Stimulated activated memory B cell treated with anti-CD40 and anti-IgM and Interleukin-4, amounts not matched to agents 10 μg/mL and 1 μg/mL and 100 μg/mL, for 72 hours (primary cell): ENCODE measurements at regions not wholly inside any gene's neighbourhood (a gene's known extent, or its start where the extent isn't known, plus 50 kb on each side); places are given as distances from the start of the nearest gene placed in this dataset.
"Not testable (repeated sequence)": the region's sequence is repeated elsewhere in the genome, so short reads cannot be mapped to it uniquely, and the experiment has no call there.

Experiments
- ATAC-seq: fragments of 150-1000 bp; cut with Tn5 transposase; 2 replicates; pipeline ENCODE4 v1.10.0; 2021
- H3K27ac Mint-ChIP-seq: one replicate; pipeline ENCODE4 v1.8.0; 2022; ENCODE audit warnings: mild to moderate bottlenecking, mixed read lengths
- H3K27me3 Mint-ChIP-seq: one replicate; pipeline ENCODE4 v1.8.0; 2022; ENCODE audit warnings: mixed read lengths
- H3K36me3 Mint-ChIP-seq: one replicate; pipeline ENCODE4 v1.8.0; 2022; ENCODE audit warnings: mixed read lengths
- H3K4me1 Mint-ChIP-seq: one replicate; pipeline ENCODE4 v1.8.0; 2022; ENCODE audit warnings: mixed read lengths
- H3K4me3 Mint-ChIP-seq: one replicate; pipeline ENCODE4 v1.8.0; 2022; ENCODE audit warnings: mild to moderate bottlenecking, moderate library complexity, mixed read lengths
- H3K9me3 Mint-ChIP-seq: one replicate; pipeline ENCODE4 v1.8.0; 2022; ENCODE audit warnings: mixed read lengths

GRCh38 chr22:48079505-48080290 lies 1317.2 kb downstream of the TBC1D22A start:
- Mint-ChIP-seq H3K36me3 (no peaks in the 10 kb centered on the region), H3K4me3 (no peak overlapping the region), H3K27ac (no peak overlapping the region), H3K4me1 (peaks cover 35% of the 10 kb centered on the region), H3K27me3 (peaks cover 29% of the 10 kb centered on the region), H3K9me3 (peaks cover 2% of the 10 kb centered on the region)
- ATAC-seq: no peak

- peaks cover 26% of the 10 kb centered on the region for H3K4me1 Mint-ChIP-seq
- H3K4me3 Mint-ChIP-seq: no peak overlapping the region
- H3K27ac Mint-ChIP-seq: no peak overlapping the region
- H3K9me3 Mint-ChIP-seq: peaks cover 2% of the 10 kb centered on the region
- ATAC-seq: no peak
- H3K36me3 Mint-ChIP-seq: no peaks in the 10 kb centered on the region
- peaks cover 31% of the 10 kb centered on the region for H3K27me3 Mint-ChIP-seq
Measured at GRCh38 chr22:48078825-48079224, 1316.4 kb downstream of the TBC1D22A start.

GRCh38 chr22:48077699-48078098 lies 1315.2 kb downstream of the TBC1D22A start:
- Mint-ChIP-seq H3K36me3 (no peaks in the 10 kb centered on the region), H3K27me3 (peaks cover 31% of the 10 kb centered on the region), H3K4me3 (no peak overlapping the region), H3K4me1 (peaks cover 20% of the 10 kb centered on the region), H3K9me3 (peaks cover 6% of the 10 kb centered on the region), H3K27ac (no peak overlapping the region)
- no peak for ATAC-seq

GRCh38 chr22:48076008-48076407 lies 1313.6 kb downstream of the TBC1D22A start:
- Mint-ChIP-seq H3K4me1 (peaks cover 20% of the 10 kb centered on the region), H3K4me3 (no peak overlapping the region), H3K36me3 (no peaks in the 10 kb centered on the region), H3K27ac (no peak overlapping the region), H3K27me3 (peaks cover 22% of the 10 kb centered on the region), H3K9me3 (peaks cover 6% of the 10 kb centered on the region)
- no peak for ATAC-seq

GRCh38 chr22:48075604-48076003 lies 1313.2 kb downstream of the TBC1D22A start:
- H3K4me3 Mint-ChIP-seq: no peak overlapping the region
- no peaks in the 10 kb centered on the region for H3K36me3 Mint-ChIP-seq
- peaks cover 6% of the 10 kb centered on the region for H3K9me3 Mint-ChIP-seq
- ATAC-seq: no peak
- H3K27ac Mint-ChIP-seq: no peak overlapping the region
- H3K27me3 Mint-ChIP-seq: peaks cover 18% of the 10 kb centered on the region
- peaks cover 20% of the 10 kb centered on the region for H3K4me1 Mint-ChIP-seq

GRCh38 chr22:48072777-48073176 lies 1310.3 kb downstream of the TBC1D22A start:
- Mint-ChIP-seq H3K9me3 (peaks cover 6% of the 10 kb centered on the region), H3K27me3 (peaks cover 10% of the 10 kb centered on the region), H3K4me1 (no peaks in the 10 kb centered on the region), H3K36me3 (no peaks in the 10 kb centered on the region), H3K27ac (no peak overlapping the region), H3K4me3 (no peak overlapping the region)
- no peak for ATAC-seq

- H3K4me3 Mint-ChIP-seq: no peak overlapping the region
- peaks cover 11% of the 10 kb centered on the region for H3K27me3 Mint-ChIP-seq
- H3K9me3 Mint-ChIP-seq: peaks cover 6% of the 10 kb centered on the region
- no peaks in the 10 kb centered on the region for H3K4me1 Mint-ChIP-seq
- peak; percentile 46 for ATAC-seq
- no peaks in the 10 kb centered on the region for H3K36me3 Mint-ChIP-seq
- H3K27ac Mint-ChIP-seq: no peak overlapping the region
Measured at GRCh38 chr22:48071828-48072227, 1309.4 kb downstream of the TBC1D22A start.

GRCh38 chr22:48071305-48071704 lies 1308.9 kb downstream of the TBC1D22A start:
- Mint-ChIP-seq H3K36me3 (no peaks in the 10 kb centered on the region), H3K9me3 (peaks cover 6% of the 10 kb centered on the region), H3K4me3 (no peak overlapping the region), H3K27me3 (peaks cover 16% of the 10 kb centered on the region), H3K27ac (no peak overlapping the region), H3K4me1 (no peaks in the 10 kb centered on the region)
- no peak for ATAC-seq

GRCh38 chr22:48070760-48071159 lies 1308.3 kb downstream of the TBC1D22A start:
- Mint-ChIP-seq H3K4me3 (no peak overlapping the region), H3K27me3 (peaks cover 22% of the 10 kb centered on the region), H3K9me3 (peaks cover 6% of the 10 kb centered on the region), H3K36me3 (no peaks in the 10 kb centered on the region), H3K4me1 (no peaks in the 10 kb centered on the region), H3K27ac (no peak overlapping the region)
- no peak for ATAC-seq

- no peak overlapping the region for H3K4me3 Mint-ChIP-seq
- peaks cover 6% of the 10 kb centered on the region for H3K9me3 Mint-ChIP-seq
- H3K27me3 Mint-ChIP-seq: peaks cover 28% of the 10 kb centered on the region
- no peaks in the 10 kb centered on the region for H3K4me1 Mint-ChIP-seq
- no peak for ATAC-seq
- H3K36me3 Mint-ChIP-seq: no peaks in the 10 kb centered on the region
- H3K27ac Mint-ChIP-seq: no peak overlapping the region
Measured at GRCh38 chr22:48070083-48070482, 1307.6 kb downstream of the TBC1D22A start.

GRCh38 chr22:48069256-48069655 lies 1306.8 kb downstream of the TBC1D22A start:
- Mint-ChIP-seq H3K27me3 (peaks cover 31% of the 10 kb centered on the region), H3K9me3 (peaks cover 4% of the 10 kb centered on the region), H3K27ac (no peak overlapping the region), H3K4me3 (no peak overlapping the region), H3K4me1 (no peaks in the 10 kb centered on the region), H3K36me3 (no peaks in the 10 kb centered on the region)
- ATAC-seq: no peak

GRCh38 chr22:48068323-48068885 lies 1306.0 kb downstream of the TBC1D22A start:
- Mint-ChIP-seq H3K4me3 (no peak overlapping the region), H3K4me1 (no peaks in the 10 kb centered on the region), H3K27ac (no peak overlapping the region), H3K9me3 (peaks cover under 1% of the 10 kb centered on the region), H3K27me3 (peaks cover 35% of the 10 kb centered on the region), H3K36me3 (no peaks in the 10 kb centered on the region)
- peak; percentile 69 for ATAC-seq

GRCh38 chr22:48065892-48066291 lies 1303.4 kb downstream of the TBC1D22A start:
- Mint-ChIP-seq H3K9me3 (no peaks in the 10 kb centered on the region), H3K27ac (no peak overlapping the region), H3K4me3 (no peak overlapping the region), H3K4me1 (no peaks in the 10 kb centered on the region), H3K36me3 (no peaks in the 10 kb centered on the region), H3K27me3 (peaks cover 44% of the 10 kb centered on the region)
- no peak for ATAC-seq

- Mint-ChIP-seq H3K4me1 (peaks cover 5% of the 10 kb centered on the region), H3K36me3 (no peaks in the 10 kb centered on the region), H3K27me3 (peaks cover 58% of the 10 kb centered on the region), H3K9me3 (no peaks in the 10 kb centered on the region), H3K27ac (no peak overlapping the region), H3K4me3 (no peak overlapping the region)
- no peak for ATAC-seq
Measured at GRCh38 chr22:48061726-48062125, 1299.3 kb downstream of the TBC1D22A start.

- Mint-ChIP-seq H3K36me3 (no peaks in the 10 kb centered on the region), H3K4me1 (peaks cover 5% of the 10 kb centered on the region), H3K27ac (no peak overlapping the region), H3K4me3 (no peak overlapping the region), H3K9me3 (no peaks in the 10 kb centered on the region), H3K27me3 (peaks cover 47% of the 10 kb centered on the region)
- ATAC-seq: no peak
Measured at GRCh38 chr22:48060266-48060665, 1297.8 kb downstream of the TBC1D22A start.

- peaks cover 39% of the 10 kb centered on the region for H3K27me3 Mint-ChIP-seq
- not testable (repeated sequence) for H3K4me3 Mint-ChIP-seq, H3K9me3 Mint-ChIP-seq, H3K36me3 Mint-ChIP-seq, ATAC-seq, H3K4me1 Mint-ChIP-seq, H3K27ac Mint-ChIP-seq
Measured at GRCh38 chr22:48059521-48059920, 1297.1 kb downstream of the TBC1D22A start.
